ENCODE measurements at regions not wholly inside any gene's neighbourhood (a gene's known extent, or its start where the extent isn't known, plus 50 kb on each side); places are given as distances from the start of the nearest gene placed in this dataset.
"Not testable (repeated sequence)": the region's sequence is repeated elsewhere in the genome, so short reads cannot be mapped to it uniquely, and the experiment has no call there.

DNA sequence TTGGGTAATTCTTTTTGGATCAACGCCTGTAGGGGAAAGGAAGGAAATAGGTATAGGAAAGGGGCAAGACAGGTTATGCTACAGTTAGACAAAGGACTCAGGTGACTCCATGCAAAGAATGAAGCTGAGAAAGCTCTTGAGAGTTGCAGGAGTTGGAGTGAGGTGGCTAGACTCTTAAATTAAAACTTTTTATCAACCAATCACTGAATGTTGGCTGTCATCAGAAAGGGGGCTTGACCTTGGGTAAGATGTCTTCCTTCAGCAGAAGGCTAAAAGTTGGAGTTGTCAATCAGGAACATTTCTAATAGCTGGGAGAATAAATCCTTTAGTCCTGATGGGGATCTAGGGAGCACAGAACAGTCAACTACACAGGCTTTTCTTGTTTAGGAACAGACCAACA is 595.4 kb downstream of the SLC16A7 start:
- no peak for DNase-seq (ENCODE audit: low read depth in 1 of 2, low spot score in 1 of 2)

DNA sequence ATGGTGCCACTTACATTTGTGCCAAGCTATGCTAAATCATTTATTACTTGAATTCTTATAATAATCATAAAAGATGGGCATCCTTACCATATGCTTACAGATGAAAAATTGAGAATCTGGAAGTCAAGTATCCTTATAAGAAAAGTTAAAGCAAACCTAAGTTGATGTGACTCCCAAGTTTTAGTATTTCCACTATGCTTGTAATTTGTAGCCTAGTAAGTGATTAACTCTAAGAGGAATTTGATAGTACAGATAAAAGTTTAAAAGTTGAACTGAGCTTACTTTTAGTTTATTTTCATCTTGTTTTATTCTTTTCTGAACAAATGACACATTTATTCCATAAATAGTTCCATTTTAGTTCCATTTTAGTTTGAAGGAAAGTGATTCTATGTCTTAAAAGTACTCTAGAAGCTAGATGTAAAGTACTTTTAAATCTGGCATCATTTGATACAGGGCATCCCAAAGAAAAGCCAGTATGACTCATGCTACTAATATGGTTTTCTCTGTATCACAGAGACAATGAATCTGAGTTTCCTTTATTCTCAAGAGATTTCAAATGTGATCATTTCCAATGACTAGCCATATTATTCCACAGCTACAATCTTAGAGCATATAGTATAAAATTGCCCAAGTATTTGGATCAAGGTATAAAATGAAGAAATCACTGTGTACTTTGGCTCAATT is 596.0 kb downstream of the SLC16A7 start:
- DNase-seq (ENCODE audit: low read depth in 1 of 2, low spot score in 1 of 2) = no peak

DNA sequence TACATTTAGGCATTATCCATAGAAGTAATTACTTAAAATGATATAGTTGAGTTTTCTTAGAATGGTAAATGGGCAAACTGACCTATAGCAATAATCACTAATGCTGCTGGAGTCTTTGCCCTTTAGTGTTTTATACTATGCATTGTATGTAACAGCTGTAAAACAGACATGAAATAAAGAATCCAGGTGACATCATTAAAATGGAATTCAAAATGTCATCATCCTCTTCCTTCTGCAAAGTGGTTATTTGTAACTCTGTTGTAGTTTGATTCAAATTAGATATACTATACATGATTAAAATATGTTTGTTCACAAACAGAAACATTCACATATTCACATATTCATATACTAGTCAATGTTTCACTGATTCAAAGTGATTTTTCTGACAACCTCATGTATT is 598.8 kb downstream of the SLC16A7 start:
- DNase-seq (ENCODE audit: low read depth in 1 of 2, low spot score in 1 of 2) = no peak

GRCh38 chr12:60195483-60195882 is 599.7 kb downstream of the SLC16A7 start:
- no peak for DNase-seq (ENCODE audit: low read depth in 1 of 2, low spot score in 1 of 2)

- DNase-seq (ENCODE audit: low read depth in 1 of 2, low spot score in 1 of 2) = no peak
These were observed 600.5 kb downstream of the SLC16A7 start for GRCh38 chr12:60196366-60196765.

DNA sequence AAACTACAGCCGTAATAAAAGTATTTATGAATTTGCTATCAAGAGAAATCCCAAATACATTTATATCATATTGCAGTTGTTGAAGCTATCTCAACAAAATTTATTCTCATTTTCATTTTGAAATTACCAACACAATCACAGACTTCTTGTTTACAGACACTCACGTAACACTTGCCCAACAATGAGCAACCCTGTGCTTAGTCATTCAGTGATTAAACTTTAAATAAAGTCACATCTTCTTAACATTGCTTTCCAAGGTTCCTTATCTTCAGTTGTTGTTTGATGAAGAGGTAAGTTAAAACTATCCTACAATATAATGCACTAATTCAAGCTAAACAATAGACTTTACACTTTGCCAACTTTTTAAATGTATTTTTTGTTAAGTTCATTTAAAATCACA is 601.8 kb downstream of the SLC16A7 start:
- no peak for DNase-seq (ENCODE audit: low read depth in 1 of 2, low spot score in 1 of 2)

GRCh38 chr12:60201891-60202290 is 606.1 kb downstream of the SLC16A7 start:
- no peak for DNase-seq (ENCODE audit: low read depth in 1 of 2, low spot score in 1 of 2)

DNA sequence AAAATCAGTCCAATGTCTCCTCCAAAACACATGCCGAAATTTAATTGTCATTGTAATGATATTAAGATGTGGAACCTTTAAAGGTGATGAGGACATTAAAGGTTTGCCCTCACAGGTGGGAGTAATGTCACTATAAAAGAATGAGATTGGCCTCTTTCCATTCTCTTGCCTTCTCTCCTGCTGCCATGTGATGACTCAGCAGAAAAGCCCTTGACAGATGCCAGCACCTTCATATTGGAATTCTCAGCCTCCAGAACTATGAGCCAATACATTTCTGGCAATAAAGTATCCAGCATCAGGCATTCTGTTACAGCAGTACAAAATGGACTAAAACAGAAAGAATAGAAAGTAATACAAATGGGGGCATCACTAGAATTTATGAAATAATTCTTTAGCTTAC is 609.7 kb downstream of the SLC16A7 start:
- no peak for DNase-seq (ENCODE audit: low read depth in 1 of 2, low spot score in 1 of 2)

DNA sequence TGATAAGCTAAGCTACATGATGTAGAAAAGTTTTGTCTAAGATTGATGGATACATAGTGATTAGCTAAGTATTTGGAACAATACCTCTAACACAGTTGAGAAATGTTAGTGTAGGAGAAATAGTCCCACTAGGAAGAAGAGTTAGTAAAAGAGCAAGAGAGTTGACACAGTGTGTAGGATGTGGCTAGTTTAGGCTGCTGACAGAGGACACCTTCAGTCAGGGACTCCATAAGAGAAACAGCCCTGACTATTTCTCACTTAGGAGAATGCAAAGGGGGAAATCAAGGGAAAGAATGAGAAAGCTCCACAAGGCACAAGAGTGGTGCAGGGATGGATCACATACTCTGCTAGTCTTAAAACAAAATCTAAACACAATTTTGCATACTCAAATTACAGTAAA is 613.7 kb downstream of the SLC16A7 start:
- DNase-seq (ENCODE audit: low read depth in 1 of 2, low spot score in 1 of 2) = no peak

GRCh38 chr12:60209933-60210332 is 614.1 kb downstream of the SLC16A7 start:
- no peak for DNase-seq (ENCODE audit: low read depth in 1 of 2, low spot score in 1 of 2)

GRCh38 chr12:60210756-60211155 is 614.9 kb downstream of the SLC16A7 start:
- DNase-seq (ENCODE audit: low read depth in 1 of 2, low spot score in 1 of 2) = no peak

GRCh38 chr12:60211244-60211643 is 615.4 kb downstream of the SLC16A7 start:
- no peak for DNase-seq (ENCODE audit: low read depth in 1 of 2, low spot score in 1 of 2)

GRCh38 chr12:60212159-60213000 is 616.6 kb downstream of the SLC16A7 start:
- no peak for DNase-seq (ENCODE audit: low read depth in 1 of 2, low spot score in 1 of 2)

- DNase-seq (ENCODE audit: low read depth in 1 of 2, low spot score in 1 of 2) = not testable (repeated sequence)
These were observed 617.4 kb downstream of the SLC16A7 start for GRCh38 chr12:60213272-60213671.

DNA sequence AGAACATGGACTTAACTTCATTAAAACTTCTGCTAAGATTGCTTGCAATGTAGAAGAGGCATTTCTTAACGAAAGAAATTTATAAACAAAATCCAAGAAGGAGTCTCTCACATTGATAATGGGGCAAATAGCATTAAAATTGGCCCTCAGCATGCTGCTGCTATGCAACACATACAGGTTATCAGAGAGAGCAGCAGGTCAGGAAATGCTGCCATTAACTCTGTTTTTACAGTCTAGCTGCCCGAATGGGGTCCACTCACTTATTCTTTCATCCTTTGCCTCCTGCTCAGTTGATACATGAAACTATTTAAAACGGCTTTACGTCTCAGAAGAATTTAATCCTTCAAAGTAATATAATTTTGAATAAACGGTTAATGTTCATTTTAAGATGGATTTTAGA is 620.4 kb downstream of the SLC16A7 start:
- no peak for DNase-seq (ENCODE audit: low read depth in 1 of 2, low spot score in 1 of 2)

DNA sequence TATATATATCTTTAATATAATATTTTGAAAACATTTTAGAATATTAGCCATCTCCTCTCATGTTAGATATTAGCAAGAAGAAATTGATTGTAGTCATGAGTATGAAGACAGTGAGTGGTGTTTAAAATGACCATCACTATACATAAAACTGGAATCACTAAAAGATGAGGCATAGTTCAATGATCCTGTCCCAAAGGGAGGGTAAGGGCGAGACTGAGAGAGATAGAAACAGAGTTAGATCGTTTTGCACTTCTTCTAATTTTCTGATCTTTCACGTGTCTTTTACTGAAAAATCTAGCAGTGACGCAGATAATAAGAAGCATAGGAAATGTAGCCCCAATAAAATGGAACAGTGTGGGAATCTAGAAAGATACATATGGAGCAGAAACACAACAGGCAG is 627.4 kb downstream of the SLC16A7 start:
- DNase-seq (ENCODE audit: low read depth in 1 of 2, low spot score in 1 of 2) = no peak

GRCh38 chr12:60225216-60226000 is 629.6 kb downstream of the SLC16A7 start:
- no peak for DNase-seq (ENCODE audit: low read depth in 1 of 2, low spot score in 1 of 2)

DNA sequence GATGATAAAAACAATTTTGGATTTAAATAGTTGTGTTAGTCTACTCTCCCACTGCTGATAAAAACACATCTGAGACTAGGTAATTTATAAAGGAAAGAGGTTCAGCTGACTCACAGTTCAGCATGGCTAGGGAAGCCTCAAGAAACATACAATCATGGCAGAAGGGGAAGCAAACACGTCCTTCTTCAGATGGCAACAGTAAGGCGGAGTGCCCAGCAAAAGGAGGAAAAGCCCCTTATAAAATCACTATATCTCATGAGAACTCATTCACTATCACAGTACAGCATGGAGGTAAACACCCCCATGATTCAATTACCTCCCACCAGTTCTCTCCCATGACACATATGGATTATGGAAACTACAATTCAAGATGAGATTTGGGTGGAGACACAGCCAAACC is 632.1 kb downstream of the SLC16A7 start:
- no peak for DNase-seq (ENCODE audit: low read depth in 1 of 2, low spot score in 1 of 2)

- DNase-seq (ENCODE audit: low read depth in 1 of 2, low spot score in 1 of 2) = no peak
These were observed 634.2 kb downstream of the SLC16A7 start for GRCh38 chr12:60230056-60230455.

- DNase-seq (ENCODE audit: low read depth in 1 of 2, low spot score in 1 of 2) = no peak
These were observed 635.5 kb downstream of the SLC16A7 start for GRCh38 chr12:60231303-60231702.

DNA sequence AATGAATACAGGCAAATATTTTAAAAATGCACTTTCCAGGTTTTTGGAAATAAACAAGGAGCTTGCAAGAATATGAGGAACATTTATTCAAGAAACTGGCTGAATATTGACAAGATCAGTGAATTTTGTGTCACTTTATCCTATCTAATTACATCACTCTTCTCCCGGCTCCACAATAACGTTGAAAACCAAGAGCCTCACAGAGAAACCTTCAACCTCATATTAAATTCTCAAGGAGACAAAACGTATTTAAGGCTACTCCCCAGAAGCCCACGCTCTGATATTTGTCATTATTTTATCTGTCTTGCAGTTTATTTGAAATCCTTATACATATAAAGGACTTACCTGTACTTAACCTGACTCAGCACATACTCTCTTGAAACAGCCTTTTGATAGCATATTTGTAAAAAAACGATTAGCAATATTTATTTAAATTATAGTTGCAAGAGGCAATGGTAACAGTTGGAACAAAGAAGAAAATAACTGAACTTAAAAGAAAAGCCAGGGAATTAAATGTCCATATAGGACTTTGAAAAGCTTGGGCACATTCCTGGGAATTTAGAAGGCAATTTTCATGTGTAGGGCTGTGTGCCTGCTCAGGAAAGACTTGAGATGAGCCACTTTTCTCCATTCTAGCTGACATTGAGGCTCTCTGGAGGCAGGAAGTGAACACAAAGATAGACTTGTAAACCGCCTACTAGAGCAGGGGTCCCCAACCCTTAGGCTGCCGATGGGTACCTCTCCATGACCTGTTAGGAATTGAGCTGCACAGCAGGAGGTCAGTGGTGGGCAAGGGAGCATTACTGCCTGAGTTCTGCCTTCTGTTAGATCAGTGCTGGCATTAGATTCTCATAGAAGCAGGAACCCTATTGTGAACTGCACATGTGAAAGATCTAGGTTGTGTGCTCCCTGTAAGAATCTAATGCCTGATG is 636.4 kb downstream of the SLC16A7 start:
- DNase-seq (ENCODE audit: low read depth in 1 of 2, low spot score in 1 of 2) = no peak

All from activated CD4-positive, alpha-beta T cell treated with anti-CD3 and anti-CD28 coated beads, Interleukin-2, amount 50 U/mL, for 24 hours (primary cell).